K562 (cell line): ENCODE measurements at regions not wholly inside any gene's neighbourhood (a gene's known extent, or its start where the extent isn't known, plus 50 kb on each side); places are given as distances from the start of the nearest gene placed in this dataset.

Experiments used
- ATAC-seq: fragments of 200-7000 bp; cut with Tn5 transposase; 3 replicates; pipeline ENCODE4 v1.9.1; 2020; ENCODE audit warnings: moderate library complexity
- BruUV-seq: library from RNA; stranded (reverse); fragments of 400-500 nt; replicated peaks from 2 replicates; lab custom pipeline; 2021; lab: Mats Ljungman, UMichigan
- CTCF ChIA-PET: fragments of 300-600 bp; formaldehyde crosslinking; extraction: SDS; loops from one replicate; lab custom pipeline; 2021; ENCODE audit warnings: low intra/inter-chr PET ratio; lab: Yijun Ruan, JAX
- POLR2A ChIA-PET: fragments of 300-600, 350-650 bp; sonication (Branson Sonifier 250); formaldehyde crosslinking; extraction: SDS; loops from one replicate; lab custom pipeline; 2021; ENCODE audit warnings: antibody characterized with exemption, inconsistent platforms; lab: Yijun Ruan, JAX
- DNase-seq, 4 experiments: peaks; one replicate each; pipeline versions ENCODE4 v3.0.0 to v3.0.0-alpha.2; 2011 to 2018; ENCODE audit warnings: low spot score in 3 of 4, mixed read lengths in 3 of 4; ENCODE audit errors: extremely low read depth in 1 of 4
- FAIRE-seq: peaks from 2 replicates; lab custom pipeline; 2011; peaks lifted over from hg19 to GRCh38; lab: Jason Lieb, UNC
- H2AFZ ChIP-seq: 2 replicates; pipeline ENCODE4 v1.6.0; 2011; ENCODE audit warnings: low read depth, low read length, control low read depth, inconsistent platforms
- H3K27ac ChIP-seq: fragments of 200-600 bp; 3 replicates; pipeline ENCODE4 v1.8.0; 2011; ENCODE audit warnings: low read depth, mild to moderate bottlenecking, control low read depth, inconsistent platforms, low read length, moderate library complexity, mixed read lengths; ENCODE audit errors: extremely low read depth
- H3K27me3 ChIP-seq, 2 experiments: fragments of 300-600 bp in 1 of 2; 2 replicates in 1 of 2; 3 replicates in 1 of 2; pipeline versions ENCODE4 v1.6.0 to v1.8.0; 2011; ENCODE audit warnings: inconsistent platforms in 2 of 2, low read length in 2 of 2, mild to moderate bottlenecking in 1 of 2, mixed read lengths in 1 of 2, moderate library complexity in 1 of 2; ENCODE audit not compliant: control insufficient read depth in 2 of 2, insufficient read depth in 2 of 2
- H3K36me3 ChIP-seq: fragments of 300-600 bp; 3 replicates; pipeline ENCODE4 v1.8.0; 2011; ENCODE audit warnings: mild to moderate bottlenecking, low read length, inconsistent platforms; ENCODE audit not compliant: control insufficient read depth, insufficient read depth
- H3K4me1 ChIP-seq, 2 experiments: fragments of 200-600 bp in 1 of 2; replicated peaks in 1 of 2; 2 replicates in 1 of 2; 3 replicates in 1 of 2; pipeline versions ENCODE4 v1.5.1 to v1.8.0; 2011; ENCODE audit warnings: inconsistent platforms in 2 of 2, low read length in 2 of 2, mild to moderate bottlenecking in 1 of 2, mixed read lengths in 1 of 2, moderate library complexity in 1 of 2; ENCODE audit not compliant: control insufficient read depth in 2 of 2, insufficient read depth in 2 of 2
- H3K4me2 ChIP-seq: 2 replicates; pipeline ENCODE4 v1.6.1; 2011; ENCODE audit warnings: low read length, control low read depth, inconsistent platforms, mixed read lengths; ENCODE audit not compliant: insufficient read depth
- H3K4me3 ChIP-seq: fragments of 200-600 bp; sonication (generic), shearing (Covaris generic); 2 replicates; pipeline ENCODE4 v1.5.1; 2016; ENCODE audit warnings: control low read depth, inconsistent platforms
- H3K79me2 ChIP-seq: fragments of 200-600 bp; 3 replicates; pipeline ENCODE4 v1.8.0; 2011; ENCODE audit warnings: low read length, inconsistent platforms; ENCODE audit not compliant: control insufficient read depth, insufficient read depth
- H3K9ac ChIP-seq, 2 experiments: 2 replicates each; pipeline versions ENCODE4 v1.6.0 to v1.6.1; 2011; ENCODE audit warnings: low read depth in 2 of 2, low read length in 2 of 2, control low read depth in 1 of 2, inconsistent platforms in 1 of 2, mild to moderate bottlenecking in 1 of 2, mixed read lengths in 1 of 2; ENCODE audit not compliant: insufficient read depth in 1 of 2
- H3K9me1 ChIP-seq: one replicate; pipeline ENCODE4 v1.6.0; 2011; ENCODE audit warnings: inconsistent platforms, mild to moderate bottlenecking, low read length, moderate library complexity; ENCODE audit not compliant: control insufficient read depth, insufficient read depth
- H3K9me3 ChIP-seq: replicated peaks from 2 replicates; pipeline ENCODE4 v1.5.1; 2011; ENCODE audit warnings: low read depth, low read length, inconsistent platforms; ENCODE audit not compliant: control insufficient read depth, insufficient read depth
- H4K20me1 ChIP-seq: replicated peaks from 2 replicates; pipeline ENCODE4 v1.6.1; 2011; ENCODE audit warnings: low read length, inconsistent platforms, mixed read lengths; ENCODE audit not compliant: control insufficient read depth, insufficient read depth
- HNRNPL ChIP-seq: fragments of 200-400 bp; formaldehyde crosslinking; IDR thresholded peaks from 2 replicates; pipeline ENCODE4 v1.6.1; 2017; ENCODE audit warnings: low read depth, mild to moderate bottlenecking, low read length
- LCOR ChIP-seq: sonication (generic); formaldehyde crosslinking; IDR thresholded peaks from 2 replicates; pipeline ENCODE4 v1.8.0; 2022; ENCODE audit warnings: mild to moderate bottlenecking, missing genetic modification reagents
- LEF1 ChIP-seq: fragments of 450-650 bp; IDR thresholded peaks from 2 replicates; pipeline ENCODE4 v1.6.1; 2016; ENCODE audit warnings: mild to moderate bottlenecking
- SAP30 ChIP-seq: fragments of 200-600 bp; sonication (generic); IDR thresholded peaks from 2 replicates; pipeline ENCODE4 v1.6.1; 2012; ENCODE audit warnings: borderline replicate concordance, low read depth, mild to moderate bottlenecking, moderate library complexity, low read length, control low read depth, inconsistent platforms; ENCODE audit not compliant: insufficient read depth, poor library complexity, severe bottlenecking
- YY1 ChIP-seq, 3 experiments: IDR thresholded peaks; 2 replicates each; pipeline ENCODE4 v1.6.1; 2011; ENCODE audit warnings: low read length in 2 of 3, mild to moderate bottlenecking in 2 of 3, moderate library complexity in 2 of 3, borderline replicate concordance in 1 of 3, control low read depth in 1 of 3, low read depth in 1 of 3; ENCODE audit not compliant: insufficient read depth in 3 of 3, insufficient replicate concordance in 2 of 3, control insufficient read depth in 1 of 3, insufficient read length in 1 of 3; ENCODE audit errors: extremely low read depth in 1 of 3
- WGBS: fragments of 100-300 bp; shearing (Covaris generic); methylation state at CpG from one replicate; pipeline ENCODE4 v1.1.6; 2016; ENCODE audit warnings: low coverage, mixed read lengths; ENCODE audit not compliant: insufficient coverage; ENCODE audit errors: missing lambda C conversion rate; 5-methylcytosine and 5-hydroxymethylcytosine counted together
- in situ Hi-C: fragments of 300-500 bp; cut with MboI; formaldehyde crosslinking; loops from 4 replicates; pipeline ENCODE4 v1.15.0; 2018; ENCODE audit warnings: inconsistent platforms, mixed read lengths
- intact Hi-C: fragments of 100-400 bp; cut with micrococcal nuclease; formaldehyde crosslinking; loops from 2 replicates; pipeline ENCODE4 v1.14.2; 2022
- TF ChIP-seq, protein P1 (sequence below), 3 experiments: IDR thresholded peaks in 2 of 3; conservative IDR thresholded peaks in 1 of 3; 2 replicates each; pipeline ENCODE4 v1.5.1; 2011 to 2012; ENCODE audit warnings: low read length in 3 of 3, mild to moderate bottlenecking in 3 of 3, control low read depth in 2 of 3, improper control_type of control experiment in 1 of 3, inconsistent platforms in 1 of 3, low read depth in 1 of 3, mixed read lengths in 1 of 3, moderate library complexity in 1 of 3; ENCODE audit not compliant: insufficient read depth in 2 of 3

DNA sequence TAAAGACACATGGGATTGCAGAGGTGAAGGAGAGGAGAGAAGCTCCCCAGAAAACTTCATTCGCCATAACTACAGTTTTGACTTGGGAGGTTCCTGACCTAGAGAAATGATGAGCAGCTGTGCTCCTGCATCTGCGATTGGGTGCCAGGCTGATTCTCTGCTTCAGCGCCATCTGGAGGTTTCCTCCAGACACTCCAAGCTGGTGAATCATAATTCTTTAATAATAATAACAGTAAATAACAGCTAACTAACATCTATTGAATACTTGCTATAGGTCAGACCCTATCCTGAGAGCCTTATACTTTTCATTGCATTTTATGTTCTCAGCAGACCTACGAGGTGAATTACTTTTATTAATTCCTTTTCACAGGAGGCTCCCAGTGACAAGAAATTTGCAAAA, 575.8 kb downstream of the TOX3 start:
- WGBS: 3% methylated on average over 4 of the region's 4 CpGs
- H3K27me3 ChIP-seq: no peaks in the 10 kb centered on the region
- no peak overlapping the region for H3K4me2 ChIP-seq
- DNase-seq (peak in 1 of 4 experiments; percentile 2), FAIRE-seq (no peak), ATAC-seq (no peak)
- H3K27ac ChIP-seq: no peak overlapping the region
- no peaks in the 10 kb centered on the region for H3K9me3 ChIP-seq
- BruUV-seq: no TSS peak
- H3K9me1 ChIP-seq: no peaks in the 10 kb centered on the region
- intact Hi-C loops (no loop called here), in situ Hi-C loops (no loop called here)
- no peaks in the 10 kb centered on the region for H3K36me3 ChIP-seq
- H3K4me1 ChIP-seq: no peaks in the 10 kb centered on the region
- H2AFZ ChIP-seq: no peak overlapping the region
- H3K9ac ChIP-seq: no peak overlapping the region
- CTCF ChIA-PET: no interaction called here
- no peaks in the 10 kb centered on the region for H4K20me1 ChIP-seq
- no peak overlapping the region for H3K4me3 ChIP-seq
- no peaks in the 10 kb centered on the region for H3K79me2 ChIP-seq
- TF ChIP-seq HNRNPL: no peak
- TF ChIP-seq YY1 (IDR thresholded peaks at IDR 0.05; ENCODE audit: borderline replicate concordance in 1 of 3, control insufficient read depth in 1 of 3, extremely low read depth in 1 of 3, insufficient read depth in 3 of 3, insufficient read length in 1 of 3, insufficient replicate concordance in 2 of 3, low read depth in 1 of 3, low read length in 2 of 3): no peak
- TF ChIP-seq LEF1: no peak
- TF ChIP-seq, protein P1, sequence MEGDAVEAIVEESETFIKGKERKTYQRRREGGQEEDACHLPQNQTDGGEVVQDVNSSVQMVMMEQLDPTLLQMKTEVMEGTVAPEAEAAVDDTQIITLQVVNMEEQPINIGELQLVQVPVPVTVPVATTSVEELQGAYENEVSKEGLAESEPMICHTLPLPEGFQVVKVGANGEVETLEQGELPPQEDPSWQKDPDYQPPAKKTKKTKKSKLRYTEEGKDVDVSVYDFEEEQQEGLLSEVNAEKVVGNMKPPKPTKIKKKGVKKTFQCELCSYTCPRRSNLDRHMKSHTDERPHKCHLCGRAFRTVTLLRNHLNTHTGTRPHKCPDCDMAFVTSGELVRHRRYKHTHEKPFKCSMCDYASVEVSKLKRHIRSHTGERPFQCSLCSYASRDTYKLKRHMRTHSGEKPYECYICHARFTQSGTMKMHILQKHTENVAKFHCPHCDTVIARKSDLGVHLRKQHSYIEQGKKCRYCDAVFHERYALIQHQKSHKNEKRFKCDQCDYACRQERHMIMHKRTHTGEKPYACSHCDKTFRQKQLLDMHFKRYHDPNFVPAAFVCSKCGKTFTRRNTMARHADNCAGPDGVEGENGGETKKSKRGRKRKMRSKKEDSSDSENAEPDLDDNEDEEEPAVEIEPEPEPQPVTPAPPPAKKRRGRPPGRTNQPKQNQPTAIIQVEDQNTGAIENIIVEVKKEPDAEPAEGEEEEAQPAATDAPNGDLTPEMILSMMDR (IDR thresholded peaks at IDR 0.05 in 2 of 3, conservative IDR thresholded peaks at IDR 0.05 in 1 of 3; ENCODE audit: insufficient read depth in 2 of 3, low read depth in 1 of 3, low read length in 3 of 3): 0 out of 6 replicates have a peak, but pooled peaks of 1 of the 3 experiments have one; percentile 22
- TF ChIP-seq LCOR (CRISPR knock-in tag): no peak
- no peak for TF ChIP-seq SAP30
- POLR2A ChIA-PET: no interaction called here
